CD4-positive, alpha-beta T cell treated with Interleukin-15 for 1 hour (primary cell): ENCODE measurements at regions not wholly inside any gene's neighbourhood (a gene's known extent, or its start where the extent isn't known, plus 50 kb on each side); places are given as distances from the start of the nearest gene placed in this dataset.

Source experiments
- DNase-seq: peaks from one replicate; pipeline ENCODE4 v3.0.0-alpha.2; 2020

DNA sequence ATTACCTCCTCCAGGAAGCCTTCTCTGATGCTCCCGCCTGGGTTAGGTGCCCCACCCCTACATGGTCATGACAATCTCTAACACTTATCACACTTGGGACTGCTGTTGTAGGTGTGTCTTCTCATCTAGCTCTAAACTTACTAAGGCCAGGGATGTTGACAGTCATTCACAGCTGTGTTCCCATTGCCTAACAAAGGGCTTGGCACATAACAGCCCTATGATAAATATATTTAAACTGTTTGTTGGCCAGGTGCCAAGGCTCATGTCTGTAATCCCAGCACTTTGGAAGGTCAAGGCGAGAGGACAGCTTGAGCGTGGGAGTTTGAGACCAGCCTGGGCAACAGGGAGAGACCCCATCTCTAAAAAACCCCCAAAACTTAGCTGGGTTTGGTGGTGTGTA lies 98.8 kb upstream of the RGS6 start:
- no peak for DNase-seq

DNA sequence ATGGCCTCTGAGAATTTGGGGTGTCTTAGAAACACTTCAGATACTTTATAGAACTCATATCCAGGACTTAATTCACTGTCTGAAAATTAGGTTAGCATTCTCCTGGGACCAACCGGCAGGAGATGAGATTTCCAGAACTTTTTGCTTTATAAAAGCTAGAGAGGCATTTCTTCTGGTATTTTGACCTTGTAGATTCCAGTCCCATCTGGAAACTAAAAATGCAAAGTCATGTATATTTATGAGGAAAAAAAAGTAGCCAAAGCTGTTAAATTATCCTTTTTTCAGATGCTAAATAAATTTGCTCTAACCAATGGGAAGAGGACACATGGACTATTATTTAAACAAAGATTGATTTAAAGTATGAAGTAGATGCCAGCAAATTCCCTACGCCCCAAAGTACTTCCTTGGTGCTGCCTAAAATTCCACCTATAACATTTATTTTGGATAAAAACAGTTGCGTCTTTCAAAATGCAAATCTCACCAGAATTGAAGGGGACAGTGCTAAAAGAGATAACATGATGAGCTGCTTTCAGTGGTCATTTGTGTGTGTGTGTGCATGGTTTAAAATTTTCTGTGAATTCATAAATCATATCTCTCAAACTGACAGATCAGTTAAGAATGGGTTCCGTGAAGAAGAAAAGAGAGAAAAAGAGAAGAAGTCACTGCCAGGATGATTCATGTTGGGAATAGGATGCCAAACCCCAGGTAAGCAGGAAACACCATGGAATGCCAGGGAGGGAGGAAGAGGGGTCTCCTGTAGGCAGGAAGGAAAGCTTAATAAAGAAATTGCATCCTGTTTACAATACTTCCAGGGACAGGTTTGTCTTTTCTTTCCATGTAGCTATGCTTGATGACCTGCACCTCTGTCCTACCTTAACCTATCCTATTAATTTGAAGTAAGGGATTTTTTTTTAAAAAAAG lies 97.7 kb upstream of the RGS6 start:
- no peak for DNase-seq

DNA sequence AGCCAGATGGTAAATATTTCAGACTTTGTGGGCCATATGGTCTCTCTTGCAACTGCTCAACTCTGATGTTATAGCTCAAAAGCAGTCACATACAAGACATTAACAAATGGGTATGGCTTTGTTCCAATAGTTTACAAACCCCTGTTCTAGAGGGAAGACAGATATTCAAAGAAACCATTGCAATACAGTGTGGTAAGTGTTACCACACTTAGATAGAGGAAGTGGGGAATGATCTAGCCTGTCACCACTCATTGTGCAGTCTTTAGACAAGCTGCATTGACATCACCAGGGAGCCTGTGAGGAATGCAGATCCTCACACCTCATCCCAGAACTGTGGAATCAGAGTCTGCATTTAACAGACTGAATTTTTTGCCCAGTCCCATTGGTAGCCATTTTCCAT lies 80.0 kb upstream of the RGS6 start:
- DNase-seq, result no peak

DNA sequence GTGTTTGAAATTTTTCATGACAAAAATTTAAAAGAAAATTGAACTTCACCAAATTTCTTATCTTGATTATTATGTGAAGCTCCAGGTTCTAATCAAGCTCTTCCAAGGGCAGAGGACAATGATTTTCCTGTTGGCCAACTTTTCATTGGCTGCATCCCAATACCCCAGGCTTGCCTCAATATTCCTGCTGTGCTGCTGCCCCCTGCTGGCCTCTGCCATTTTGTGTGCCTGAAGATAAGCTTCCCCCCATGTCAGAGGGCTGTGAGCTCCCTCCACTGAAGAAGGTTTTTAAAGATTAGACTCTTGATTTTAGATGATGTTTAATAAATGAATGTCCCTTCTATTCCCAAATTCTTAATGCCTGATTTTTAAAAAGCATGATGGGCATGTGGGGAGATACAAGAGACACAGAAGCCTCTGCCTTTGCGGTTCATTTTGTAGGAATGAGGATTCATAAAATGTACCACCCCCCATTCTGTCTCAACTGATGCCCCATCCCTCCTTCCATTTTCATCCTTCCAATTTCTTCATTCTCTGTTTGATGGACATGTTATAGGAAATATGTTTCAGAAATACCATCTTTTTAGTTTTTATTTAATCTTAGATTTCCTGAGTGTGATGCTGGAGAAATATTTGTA lies 76.7 kb upstream of the RGS6 start:
- no peak for DNase-seq

DNA sequence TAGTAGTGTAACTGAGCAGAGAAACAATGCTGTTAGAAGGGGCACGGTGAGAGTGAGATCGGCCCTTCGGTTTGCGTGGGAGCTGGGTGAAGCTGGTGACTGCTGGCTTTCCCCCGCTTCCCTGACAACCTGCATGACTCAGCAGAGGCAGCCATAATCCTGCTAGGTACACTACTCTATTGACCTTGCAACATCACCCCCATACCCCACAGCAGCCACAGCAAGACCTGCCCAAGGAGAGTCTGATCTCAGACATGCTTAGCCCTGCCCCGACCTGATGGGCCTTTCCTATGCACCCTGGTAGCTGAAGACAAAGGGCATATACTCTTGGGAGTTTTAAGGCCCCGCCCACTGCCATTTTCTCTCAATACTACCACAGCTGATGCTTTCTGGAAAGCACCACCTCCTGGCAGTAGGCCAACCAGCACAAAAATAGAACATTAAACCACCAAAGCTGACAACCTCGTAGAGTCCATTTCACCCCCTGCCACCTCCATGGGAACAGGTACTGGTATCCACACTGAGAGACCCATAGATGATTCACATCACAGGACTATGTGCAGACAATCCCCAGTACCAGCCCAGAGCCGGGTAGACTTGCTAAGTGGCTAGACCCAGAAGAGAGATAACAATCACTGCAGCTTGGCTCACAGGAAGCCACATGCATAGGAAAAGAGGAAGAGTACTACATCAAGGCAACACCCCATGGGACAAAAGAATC lies 75.9 kb upstream of the RGS6 start:
- peak; percentile 17 for DNase-seq

DNA sequence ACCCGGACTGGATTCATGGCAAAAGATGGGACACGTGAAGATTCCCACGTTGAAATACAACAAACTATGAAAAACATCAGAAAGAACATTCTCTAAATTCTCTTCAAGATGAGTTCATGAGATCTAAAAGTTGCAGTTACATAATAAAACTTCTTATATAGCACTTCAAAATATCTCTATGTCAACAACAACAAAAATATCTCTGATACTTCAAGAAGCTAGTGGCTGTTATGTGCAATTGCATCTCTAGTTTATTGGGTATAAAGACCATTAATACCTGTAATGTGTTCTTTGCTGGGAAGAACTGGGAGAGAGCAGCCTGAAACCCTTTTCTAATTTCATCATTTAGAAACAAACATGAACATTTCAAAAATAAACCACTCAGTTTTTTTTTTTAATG lies 69.2 kb upstream of the RGS6 start:
- DNase-seq, result no peak

DNA sequence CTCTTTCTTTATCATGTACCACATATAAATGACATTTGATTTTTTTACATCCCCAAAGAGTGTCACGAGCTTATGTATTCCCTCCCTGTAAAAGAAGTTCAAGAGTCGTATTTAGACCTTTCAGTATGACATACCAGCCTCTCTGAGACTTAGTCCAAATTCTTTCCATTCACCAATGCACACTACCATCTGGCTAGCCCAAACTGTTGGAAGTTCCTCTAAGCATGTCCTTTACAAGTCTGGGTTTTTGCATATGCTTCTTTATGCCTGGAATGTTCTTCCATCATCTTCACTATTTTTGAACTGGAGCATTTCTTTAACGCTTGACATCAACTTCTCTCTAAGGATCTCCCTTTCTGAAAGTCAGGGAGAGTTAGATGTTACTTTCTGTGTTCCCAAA lies 68.5 kb upstream of the RGS6 start:
- DNase-seq, result no peak
